Inferior parietal cortex (tissue), 1 donor: ENCODE measurements at regions not wholly inside any gene's neighbourhood (a gene's known extent, or its start where the extent isn't known, plus 50 kb on each side); places are given as distances from the start of the nearest gene placed in this dataset.
"Not testable (repeated sequence)": the region's sequence is repeated elsewhere in the genome, so short reads cannot be mapped to it uniquely, and the experiment has no call there.

Source experiments
- DNase-seq: peaks from one replicate; pipeline ENCODE4 v3.0.0-alpha.2; 2016; ENCODE audit errors: extremely low spot score

DNA sequence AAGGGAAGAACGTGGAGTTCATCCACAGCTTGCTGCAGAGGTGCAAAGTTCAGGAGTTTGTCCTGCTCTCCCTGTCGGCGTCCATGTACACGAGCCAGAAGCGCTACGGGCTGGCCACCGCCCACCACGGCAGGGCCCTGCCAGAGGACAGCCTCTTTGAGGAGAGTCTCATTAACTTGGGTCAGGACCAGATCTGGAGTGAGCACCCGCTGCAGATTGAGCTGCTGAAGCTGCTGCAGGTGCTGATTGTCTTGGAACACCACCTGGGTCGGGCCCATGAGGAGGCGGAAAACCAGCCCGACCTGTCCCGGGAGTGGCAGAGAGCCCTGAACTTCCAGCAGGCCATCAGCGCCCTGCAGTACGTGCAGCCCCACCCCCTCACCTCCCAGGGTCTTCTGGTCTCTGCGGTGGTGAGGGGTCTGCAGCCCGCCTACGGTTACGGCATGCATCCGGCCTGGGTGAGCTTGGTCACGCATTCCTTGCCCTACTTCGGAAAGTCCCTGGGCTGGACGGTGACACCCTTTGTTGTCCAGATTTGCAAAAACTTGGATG, 73.8 kb upstream of the MORC3 start:
- DNase-seq, result no peak

DNA sequence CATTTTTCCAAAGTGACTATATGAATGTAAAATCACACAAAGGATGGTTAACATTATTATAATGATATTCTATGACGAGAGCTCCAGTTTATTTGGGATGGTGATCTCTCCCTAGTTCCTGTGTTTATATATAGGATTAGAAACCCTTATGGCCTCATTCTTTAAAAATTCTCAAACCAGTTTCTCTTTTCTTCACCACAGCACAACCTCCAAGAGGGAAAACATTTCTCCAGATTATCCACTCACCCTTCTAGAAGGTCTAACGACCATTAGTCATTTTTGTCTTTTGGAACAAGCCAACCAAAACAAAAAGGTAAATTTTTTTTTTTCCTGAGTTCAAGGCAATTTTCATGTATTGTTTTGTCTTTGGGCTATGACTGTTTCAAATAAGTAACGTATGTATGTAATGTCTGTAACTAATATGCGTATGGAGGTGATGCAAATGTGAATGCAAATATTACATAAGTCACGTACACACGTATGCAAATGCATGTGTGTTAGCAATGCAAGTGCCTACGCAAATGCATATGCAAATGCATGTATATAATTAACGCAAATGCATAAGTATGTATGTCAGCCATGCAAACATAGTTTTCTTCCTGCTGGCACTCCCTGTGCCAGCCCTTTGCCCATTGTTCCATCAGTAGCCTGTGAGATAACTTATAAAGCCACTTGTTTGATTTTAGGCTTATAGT, 72.5 kb upstream of the MORC3 start:
- no peak for DNase-seq

GRCh38 chr21:36249576-36250422, 70.2 kb upstream of the MORC3 start:
- DNase-seq, result no peak

GRCh38 chr21:36250423-36251075, 69.4 kb upstream of the MORC3 start:
- no peak for DNase-seq

- DNase-seq, result no peak
Observed at GRCh38 chr21:36254106-36254941, 65.7 kb upstream of the MORC3 start.

- DNase-seq, result no peak
Observed at GRCh38 chr21:36255663-36256062, 64.3 kb upstream of the MORC3 start.

DNA sequence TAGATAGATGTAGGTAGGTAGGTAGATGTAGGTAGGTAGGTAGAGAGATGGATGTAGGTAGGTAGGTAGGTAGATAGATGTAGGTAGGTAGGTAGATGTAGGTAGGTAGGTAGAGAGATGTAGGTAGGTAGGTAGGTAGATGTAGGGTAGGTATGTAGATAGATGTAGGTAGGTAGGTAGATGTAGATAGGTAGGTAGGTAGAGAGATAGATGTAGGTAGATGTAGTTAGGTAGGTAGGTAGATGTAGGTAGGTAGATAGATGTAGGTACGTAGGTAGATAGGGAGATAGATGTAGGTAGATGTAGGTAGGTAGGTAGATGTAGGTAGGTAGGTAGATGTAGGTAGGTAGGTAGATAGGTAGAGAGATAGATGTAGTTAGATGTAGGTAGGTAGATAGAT, 62.3 kb upstream of the MORC3 start:
- no peak for DNase-seq

DNA sequence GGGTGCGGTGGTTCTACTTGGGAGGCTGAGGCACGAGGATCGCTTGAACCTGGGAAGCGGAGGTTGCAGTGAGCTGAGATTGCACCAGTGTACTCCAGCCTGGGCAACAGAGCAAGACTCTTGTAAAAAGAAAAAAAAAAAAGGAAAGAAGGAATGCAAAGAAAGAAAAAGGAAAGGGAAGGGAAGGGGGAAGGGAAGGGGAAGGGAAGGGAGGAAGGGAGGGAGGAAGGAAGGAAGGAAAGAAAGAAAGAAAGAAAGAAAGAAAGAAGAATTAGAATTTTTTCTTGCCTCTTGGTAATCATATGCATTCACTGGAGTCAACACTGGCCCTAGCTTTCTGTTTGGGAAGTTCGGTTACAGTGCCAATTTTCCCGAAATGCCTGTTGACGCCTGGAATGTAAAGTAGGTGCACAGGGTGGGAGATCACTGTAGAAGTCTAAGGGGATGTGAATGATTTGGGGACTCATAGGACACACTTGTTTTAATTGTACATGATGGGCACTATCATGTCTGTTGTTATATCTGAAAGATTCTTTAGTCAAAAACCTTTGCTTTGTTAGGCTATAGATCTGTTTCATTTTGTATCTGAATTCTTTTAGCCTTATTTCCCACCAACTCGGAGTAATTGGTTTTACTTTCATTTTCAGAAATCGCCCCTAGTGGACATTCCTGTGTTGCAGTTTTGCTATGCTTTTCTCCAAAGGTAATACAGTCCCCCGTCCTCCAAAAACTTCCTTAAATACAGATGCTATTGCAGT, 59.8 kb upstream of the MORC3 start:
- DNase-seq, result peak; percentile 87

DNA sequence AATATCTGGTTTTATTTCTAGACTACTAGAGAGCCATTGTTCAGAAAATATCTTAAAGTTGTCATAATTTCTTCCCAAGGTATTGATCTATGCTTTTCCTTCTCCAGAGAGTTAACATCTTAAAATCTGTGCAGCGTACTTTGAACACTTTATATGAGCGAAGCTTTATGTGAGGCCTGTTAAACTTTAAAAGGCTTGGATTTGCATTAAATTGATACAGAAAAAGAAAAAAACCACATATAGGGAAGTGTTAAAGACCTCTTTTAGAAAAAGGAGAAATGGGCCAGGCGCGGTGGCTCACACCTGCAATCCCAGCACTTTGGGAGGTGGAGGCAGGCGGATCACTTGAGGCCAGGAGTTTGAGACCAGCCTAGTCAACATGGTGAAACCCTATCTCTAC, 59.2 kb upstream of the MORC3 start:
- no peak for DNase-seq

DNA sequence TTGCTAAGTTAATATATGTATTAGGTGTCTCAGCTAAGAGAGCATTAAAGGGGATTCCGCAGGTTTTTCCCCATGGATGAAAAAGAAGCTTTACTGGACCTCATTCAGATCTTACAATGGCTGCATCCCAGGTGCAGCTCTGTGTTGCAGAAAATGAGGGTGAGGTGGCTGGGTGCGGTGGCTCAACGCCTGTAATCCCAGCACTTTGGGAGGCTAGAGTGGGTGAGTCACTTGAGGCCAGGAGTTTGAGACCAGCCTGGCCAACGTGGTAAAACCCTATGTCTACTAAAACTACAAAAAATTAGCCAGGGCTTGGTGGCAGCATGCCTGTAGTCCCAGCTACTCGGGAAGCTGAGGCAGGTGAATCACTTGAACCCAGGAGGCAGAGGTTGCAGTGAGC, 58.5 kb upstream of the MORC3 start:
- DNase-seq, result no peak

DNA sequence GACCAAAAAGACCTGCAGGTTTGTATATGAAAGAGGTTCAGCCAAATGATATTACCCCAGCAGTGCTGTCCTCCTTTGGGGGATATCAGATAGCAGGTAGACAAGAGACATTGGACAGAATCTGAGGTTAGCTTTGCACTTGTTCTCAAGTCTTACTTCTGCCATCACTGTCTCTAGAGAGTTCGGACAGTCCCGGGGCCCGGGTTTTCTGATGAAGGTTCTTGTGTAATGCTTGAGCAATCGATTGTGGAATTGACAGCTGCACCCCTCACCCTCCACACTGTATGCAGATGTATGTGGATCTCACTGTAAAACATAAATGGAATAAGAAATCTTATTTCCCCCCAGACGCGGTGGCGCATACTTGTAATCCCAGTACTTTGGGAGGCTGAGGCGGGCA, 56.2 kb upstream of the MORC3 start:
- DNase-seq, result no peak

DNA sequence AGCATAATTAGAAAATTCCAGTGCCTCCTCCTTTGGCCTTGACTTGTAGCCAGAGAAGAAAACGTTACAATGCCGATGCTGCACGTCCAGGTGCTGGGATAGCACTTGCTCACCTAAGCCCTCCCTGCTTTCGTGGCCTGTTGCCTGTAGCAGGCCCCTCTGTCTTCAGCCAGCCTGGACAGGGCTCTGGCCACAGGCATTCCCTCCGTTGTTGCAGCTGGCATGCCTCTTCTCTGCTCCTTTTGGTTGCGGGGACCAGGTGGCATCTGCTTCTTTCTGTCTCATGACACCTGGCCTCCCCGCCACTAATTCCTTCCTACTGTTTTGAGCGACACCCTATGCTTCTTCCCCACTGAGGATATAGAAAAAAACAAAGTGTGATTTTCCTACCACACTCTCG, 54.6 kb upstream of the MORC3 start:
- no peak for DNase-seq

GRCh38 chr21:36267828-36268227, 52.2 kb upstream of the MORC3 start:
- DNase-seq, result not testable (repeated sequence)

DNA sequence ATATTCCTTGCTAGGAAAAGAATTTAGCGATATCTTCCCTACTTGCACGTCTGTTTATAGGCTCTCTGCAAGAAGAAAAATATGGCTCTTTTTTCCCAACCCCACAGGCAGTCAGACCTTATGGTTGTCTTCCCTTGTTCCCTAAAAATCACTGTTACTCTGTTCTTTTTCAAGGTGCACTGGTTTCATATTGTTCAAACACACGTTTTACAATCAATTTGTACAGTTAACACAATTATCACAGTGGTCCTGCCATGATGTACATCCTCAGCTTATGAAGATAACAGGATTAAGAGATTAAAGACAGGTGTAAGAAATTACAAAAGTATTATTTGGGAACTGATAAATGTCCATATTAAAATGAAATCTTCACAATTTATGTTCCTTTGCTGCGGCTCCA, 51.7 kb upstream of the MORC3 start:
- not testable (repeated sequence) for DNase-seq
